WTC11 (cell line): ENCODE measurements at regions not wholly inside any gene's neighbourhood (a gene's known extent, or its start where the extent isn't known, plus 50 kb on each side); places are given as distances from the start of the nearest gene placed in this dataset.

ENCODE experiments used
- ATAC-seq: fragments of 200-7000 bp; cut with Tn5 transposase; 2 replicates; pipeline ENCODE4 v1.10.0; 2021; ENCODE audit warnings: mild to moderate bottlenecking, moderate library complexity
- CTCF ChIA-PET: fragments of 300-600 bp; sonication (Branson Sonifier 250); formaldehyde crosslinking; loops from one replicate; lab custom pipeline; 2021; ENCODE audit warnings: antibody characterized with exemption; lab: Charles Lee
- POLR2A ChIA-PET: fragments of 350-600 bp; sonication (Branson Sonifier 250); formaldehyde crosslinking; loops from one replicate; lab custom pipeline; 2021; ENCODE audit warnings: antibody characterized with exemption; lab: Charles Lee
- DNase-seq: peaks from one replicate; pipeline ENCODE4 v3.0.0; 2021; ENCODE audit warnings: low spot score
- H3K27ac Mint-ChIP-seq: 2 replicates; pipeline ENCODE4 v1.8.0; 2021; ENCODE audit warnings: mixed read lengths
- H3K27me3 Mint-ChIP-seq: 2 replicates; pipeline ENCODE4 v1.8.0; 2021; ENCODE audit warnings: low read depth, mild to moderate bottlenecking, moderate library complexity, mixed read lengths
- H3K36me3 Mint-ChIP-seq: 2 replicates; pipeline ENCODE4 v1.8.0; 2021; ENCODE audit warnings: mixed read lengths
- H3K4me1 Mint-ChIP-seq: 2 replicates; pipeline ENCODE4 v1.8.0; 2022; ENCODE audit warnings: mixed read lengths
- H3K4me3 Mint-ChIP-seq: 2 replicates; pipeline ENCODE4 v1.8.0; 2021; ENCODE audit warnings: mild to moderate bottlenecking, moderate library complexity, mixed read lengths
- H3K9me3 Mint-ChIP-seq: 2 replicates; pipeline ENCODE4 v1.8.0; 2021; ENCODE audit warnings: mixed read lengths
- ATF3 ChIP-seq: sonication (generic); formaldehyde crosslinking; conservative IDR thresholded peaks from 2 replicates; pipeline ENCODE4 v1.8.1; 2022; ENCODE audit warnings: mild to moderate bottlenecking, missing genetic modification reagents
- ATF6 ChIP-seq: sonication (generic); formaldehyde crosslinking; IDR thresholded peaks from 2 replicates; pipeline ENCODE4 v1.8.1; 2023; ENCODE audit warnings: mild to moderate bottlenecking, missing genetic modification reagents
- CREB1 ChIP-seq: sonication (generic); formaldehyde crosslinking; IDR thresholded peaks from 2 replicates; pipeline ENCODE4 v1.8.0; 2023; ENCODE audit warnings: mild to moderate bottlenecking, missing genetic modification reagents
- FOXK1 ChIP-seq: sonication (generic); formaldehyde crosslinking; IDR thresholded peaks from 2 replicates; pipeline ENCODE4 v1.8.0; 2022; ENCODE audit warnings: mild to moderate bottlenecking, moderate library complexity, missing genetic modification reagents
- FOXP4 ChIP-seq: sonication (generic); formaldehyde crosslinking; IDR thresholded peaks from 2 replicates; pipeline ENCODE4 v1.8.0; 2022; ENCODE audit warnings: mild to moderate bottlenecking, missing genetic modification reagents
- GTF2I ChIP-seq: fragments of 250-450 bp; sonication (Bioruptor Pico); conservative IDR thresholded peaks from 2 replicates; pipeline ENCODE4 v1.4.0; 2021; ENCODE audit warnings: mild to moderate bottlenecking
- MXD4 ChIP-seq: fragments of 250-450 bp; sonication (Bioruptor Pico); IDR thresholded peaks from 2 replicates; pipeline ENCODE4 v1.8.0; 2021; ENCODE audit warnings: mild to moderate bottlenecking, moderate library complexity, borderline replicate concordance
- NFATC4 ChIP-seq: fragments of 250-450 bp; sonication (Bioruptor Pico); IDR thresholded peaks from 2 replicates; pipeline ENCODE4 v1.9.0; 2021; ENCODE audit warnings: mild to moderate bottlenecking
- NR1H2 ChIP-seq: sonication (generic); formaldehyde crosslinking; IDR thresholded peaks from 2 replicates; pipeline ENCODE4 v1.9.0; 2021; ENCODE audit warnings: mild to moderate bottlenecking, moderate library complexity, missing genetic modification reagents
- PREB ChIP-seq: sonication (generic); formaldehyde crosslinking; IDR thresholded peaks from 2 replicates; pipeline ENCODE4 v1.8.1; 2022; ENCODE audit warnings: mild to moderate bottlenecking, missing genetic modification reagents, moderate library complexity, borderline replicate concordance
- STAT6 ChIP-seq: sonication (generic); formaldehyde crosslinking; conservative IDR thresholded peaks from 2 replicates; pipeline ENCODE4 v1.8.1; 2023; ENCODE audit warnings: mild to moderate bottlenecking, low read depth, missing genetic modification reagents, moderate library complexity
- TEAD1 ChIP-seq: sonication (generic); formaldehyde crosslinking; IDR thresholded peaks from 2 replicates; pipeline ENCODE4 v1.8.0; 2022; ENCODE audit warnings: mild to moderate bottlenecking, missing genetic modification reagents
- ZNF121 ChIP-seq: sonication (generic); formaldehyde crosslinking; IDR thresholded peaks from 2 replicates; pipeline ENCODE4 v1.8.0; 2023; ENCODE audit warnings: missing genetic modification reagents
- ZNF232 ChIP-seq: sonication (generic); formaldehyde crosslinking; IDR thresholded peaks from 2 replicates; pipeline ENCODE4 v1.8.0; 2022; ENCODE audit warnings: mild to moderate bottlenecking, missing genetic modification reagents
- ZNF263 ChIP-seq: sonication (generic); formaldehyde crosslinking; IDR thresholded peaks from 2 replicates; pipeline ENCODE4 v1.8.1; 2022; ENCODE audit warnings: low read depth, mild to moderate bottlenecking, moderate library complexity, missing genetic modification reagents

- CTCF ChIA-PET: interaction anchor here (1.4 kb wide), 1 partner anchor 15 kb away, joined by 5 read pairs; no protein-coding TSS in a partner anchor
Observed at GRCh38 chr9:107142896-107143603, 140.0 kb upstream of the RAD23B start.

GRCh38 chr9:107144475-107144874 lies 138.6 kb upstream of the RAD23B start:
- DNase-seq (no peak), ATAC-seq (no peak)
- CTCF ChIA-PET: interaction anchor here (0.9 to 1.4 kb wide), 4 partner anchors 10 to 28 kb away, joined by 3 to 6 read pairs (median 4); no protein-coding TSS in a partner anchor
- Mint-ChIP-seq H3K36me3 (no peaks in the 10 kb centered on the region), H3K4me3 (no peak overlapping the region), H3K9me3 (0 out of 2 replicates have a peak, but pooled peaks cover 3% of the 10 kb centered on the region), H3K4me1 (no peaks in the 10 kb centered on the region), H3K27ac (no peak overlapping the region), H3K27me3 (no peaks in the 10 kb centered on the region; the same call in 1 of the 2 replicates)
- POLR2A ChIA-PET: no interaction called here
- TF ChIP-seq FOXP4 (no peak), GTF2I (CRISPR knock-in tag) (no peak), PREB (CRISPR knock-in tag) (no peak), FOXK1 (CRISPR knock-in tag) (no peak), MXD4 (CRISPR knock-in tag) (no peak), ZNF232 (CRISPR knock-in tag) (no peak), CREB1 (CRISPR knock-in tag) (no peak), NFATC4 (no peak)

More at GRCh38 chr9:107142896-107143603, 140.0 kb upstream of the RAD23B start:
- H3K36me3 Mint-ChIP-seq: no peaks in the 10 kb centered on the region
- no peaks in the 10 kb centered on the region for H3K4me1 Mint-ChIP-seq
- no peak for TF ChIP-seq ZNF263 (CRISPR knock-in tag)
- no peak for TF ChIP-seq STAT6 (CRISPR knock-in tag)
- no peak for TF ChIP-seq ATF6 (CRISPR knock-in tag)
- no peak for TF ChIP-seq TEAD1 (CRISPR knock-in tag)
- TF ChIP-seq ATF3 (CRISPR knock-in tag): no peak
- TF ChIP-seq NR1H2 (CRISPR knock-in tag): no peak
- TF ChIP-seq ZNF121: no peak
- TF ChIP-seq PREB (CRISPR knock-in tag): no peak
- POLR2A ChIA-PET: no interaction called here
- DNase-seq (no peak), ATAC-seq (no peak)
- no peaks in the 10 kb centered on the region; the same call in 1 of the 2 replicates for H3K27me3 Mint-ChIP-seq
- H3K27ac Mint-ChIP-seq: no peak overlapping the region
- no peaks in the 10 kb centered on the region for H3K9me3 Mint-ChIP-seq
- no peak overlapping the region for H3K4me3 Mint-ChIP-seq
